Esophagus muscularis mucosa (tissue), 4 donors: ENCODE measurements at regions not wholly inside any gene's neighbourhood (a gene's known extent, or its start where the extent isn't known, plus 50 kb on each side); places are given as distances from the start of the nearest gene placed in this dataset.
"Not testable (repeated sequence)": the region's sequence is repeated elsewhere in the genome, so short reads cannot be mapped to it uniquely, and the experiment has no call there.

Experiments
- DNase-seq: peaks from one replicate; pipeline ENCODE4 v3.0.0-alpha.2; 2017; ENCODE audit errors: extremely low spot score
- H3K27ac ChIP-seq, 4 donors: fragments of 200-600 bp; sonication (generic); replicated peaks in 1 of 4; 1 replicate in 3 of 4; 2 replicates in 1 of 4; pipeline ENCODE4 v1.5.1; 2016 to 2019; ENCODE audit warnings: mild to moderate bottlenecking in 1 of 4
- H3K27me3 ChIP-seq, 4 donors: fragments of 200-600 bp; sonication (generic); one replicate each; pipeline versions ENCODE4 v1.5.1 to v1.6.0; 2016 to 2019
- H3K36me3 ChIP-seq, 4 donors: fragments of 200-600 bp; sonication (generic); one replicate each; pipeline ENCODE4 v1.5.1; 2016 to 2019
- H3K4me1 ChIP-seq, 4 donors: fragments of 200-600 bp; sonication (generic); one replicate each; pipeline ENCODE4 v1.5.1; 2016 to 2019
- H3K4me3 ChIP-seq, 4 donors: fragments of 200-600 bp; sonication (generic); 1 replicate in 2 of 4; 2 replicates in 2 of 4; pipeline ENCODE4 v1.5.1; 2016 to 2019; ENCODE audit warnings: mild to moderate bottlenecking in 4 of 4, moderate library complexity in 1 of 4
- H3K9me3 ChIP-seq, 4 donors: fragments of 200-600 bp; sonication (generic); 1 replicate in 3 of 4; 2 replicates in 1 of 4; pipeline ENCODE4 v1.5.1; 2016 to 2019
- CTCF ChIP-seq, 3 experiments: fragments of 200-600 bp in 2 of 3; fragments of 450-650 bp in 1 of 3; sonication (generic) in 2 of 3; IDR thresholded peaks; one replicate each; pipeline ENCODE4 v1.5.1; 2017 to 2019; ENCODE audit warnings: antibody characterized with exemption in 3 of 3, mild to moderate bottlenecking in 2 of 3, moderate library complexity in 1 of 3
- EP300 ChIP-seq: sonication (generic); formaldehyde crosslinking; IDR thresholded peaks from one replicate; pipeline ENCODE4 v1.6.1; 2017; ENCODE audit warnings: antibody characterized with exemption
- POLR2A ChIP-seq: fragments of 450-650 bp; IDR thresholded peaks from one replicate; pipeline ENCODE4 v1.6.1; 2017; ENCODE audit warnings: antibody characterized with exemption, moderate library complexity, mild to moderate bottlenecking, low read depth
- POLR2AphosphoS5 ChIP-seq, 2 donors: sonication (generic); formaldehyde crosslinking; IDR thresholded peaks; one replicate each; pipeline ENCODE4 v1.6.1; 2017; ENCODE audit warnings: antibody characterized with exemption in 2 of 2
- WGBS: methylation state at CpG from one replicate; pipeline ENCODE4 v1.1.5; 2018; 5-methylcytosine and 5-hydroxymethylcytosine counted together
- intact Hi-C: fragments of 100-400 bp; cut with DNase I; formaldehyde crosslinking; loops from one replicate; pipeline ENCODE4 v1.15.1; 2023

- TF ChIP-seq EP300 = no peak
- no peak for TF ChIP-seq POLR2A
- intact Hi-C loops = no loop called here
- H3K9me3 ChIP-seq = peaks cover 0 to 22% (median 17%) of the 10 kb centered on the region in 4 donors
- H3K27ac ChIP-seq = no peak overlapping the region
- H3K4me3 ChIP-seq = no peak overlapping the region
- no peak for DNase-seq
- H3K36me3 ChIP-seq = no peaks in the 10 kb centered on the region
- no peaks in the 10 kb centered on the region for H3K4me1 ChIP-seq
- H3K27me3 ChIP-seq = no peaks in the 10 kb centered on the region
These were observed 684.4 kb downstream of the MTRR start for GRCh38 chr5:8553364-8553763.

- 76% methylated on average over 3 of the region's 3 CpGs for WGBS
- no peak for DNase-seq
- no peak overlapping the region for H3K27ac ChIP-seq
- H3K4me3 ChIP-seq = no peak overlapping the region
- TF ChIP-seq EP300 (no peak), POLR2AphosphoS5 (IDR thresholded peaks at IDR 0.05) (no peak), CTCF (IDR thresholded peaks at IDR 0.05) (no peak)
- no peaks in the 10 kb centered on the region for H3K36me3 ChIP-seq
- H3K27me3 ChIP-seq = no peaks in the 10 kb centered on the region
- H3K9me3 ChIP-seq = peaks cover 0 to 22% (median 17%) of the 10 kb centered on the region in 4 donors
- intact Hi-C loops = no loop called here
- no peaks in the 10 kb centered on the region for H3K4me1 ChIP-seq
These were observed 688.8 kb downstream of the MTRR start for GRCh38 chr5:8557728-8558127.

GRCh38 chr5:8560776-8561175 is 691.8 kb downstream of the MTRR start:
- H3K4me3 ChIP-seq = no peak overlapping the region
- no peak overlapping the region for H3K27ac ChIP-seq
- no peaks in the 10 kb centered on the region for H3K27me3 ChIP-seq
- 66% methylated on average over 2 of the region's 2 CpGs for WGBS
- no peak for TF ChIP-seq POLR2AphosphoS5 (IDR thresholded peaks at IDR 0.05)
- TF ChIP-seq EP300 = no peak
- no peak for TF ChIP-seq CTCF (IDR thresholded peaks at IDR 0.05)
- no peak for TF ChIP-seq POLR2A
- no peak for DNase-seq
- intact Hi-C loops = no loop called here
- peaks cover 0 to 3% (median 2%) of the 10 kb centered on the region in 4 donors for H3K9me3 ChIP-seq
- H3K4me1 ChIP-seq = no peaks in the 10 kb centered on the region
- H3K36me3 ChIP-seq = no peaks in the 10 kb centered on the region

GRCh38 chr5:8561224-8561840 is 692.4 kb downstream of the MTRR start:
- WGBS = 63% methylated on average over 3 of the region's 3 CpGs
- DNase-seq = no peak
- H3K27me3 ChIP-seq = no peaks in the 10 kb centered on the region
- TF ChIP-seq POLR2AphosphoS5 (IDR thresholded peaks at IDR 0.05) = no peak
- TF ChIP-seq CTCF (IDR thresholded peaks at IDR 0.05) = no peak
- no peak for TF ChIP-seq POLR2A
- no peak for TF ChIP-seq EP300
- no peaks in the 10 kb centered on the region for H3K4me1 ChIP-seq
- H3K36me3 ChIP-seq = no peaks in the 10 kb centered on the region
- no peak overlapping the region for H3K4me3 ChIP-seq
- intact Hi-C loops = no loop called here
- H3K27ac ChIP-seq = no peak overlapping the region
- H3K9me3 ChIP-seq = no peaks in the 10 kb centered on the region

GRCh38 chr5:8561854-8562253 is 692.9 kb downstream of the MTRR start:
- Histone ChIP-seq H3K9me3 (no peaks in the 10 kb centered on the region), H3K27ac (no peak overlapping the region), H3K4me1 (no peaks in the 10 kb centered on the region), H3K27me3 (no peaks in the 10 kb centered on the region), H3K4me3 (no peak overlapping the region), H3K36me3 (no peaks in the 10 kb centered on the region)
- intact Hi-C loops = no loop called here
- DNase-seq = no peak
- TF ChIP-seq CTCF (IDR thresholded peaks at IDR 0.05) = no peak
- TF ChIP-seq EP300 = no peak
- no peak for TF ChIP-seq POLR2A
- TF ChIP-seq POLR2AphosphoS5 (IDR thresholded peaks at IDR 0.05) = no peak

GRCh38 chr5:8563540-8563939 is 694.6 kb downstream of the MTRR start:
- intact Hi-C loops, H3K4me1 ChIP-seq: not testable (repeated sequence)
- 85% methylated on average over 6 of the region's 6 CpGs for WGBS

More at GRCh38 chr5:8563540-8563939, 694.6 kb downstream of the MTRR start:
- DNase-seq, H3K4me3 ChIP-seq, H3K27ac ChIP-seq, H3K9me3 ChIP-seq, H3K27me3 ChIP-seq, H3K36me3 ChIP-seq: not testable (repeated sequence)
